Posterior vena cava (tissue), 2 donors: ENCODE measurements at regions not wholly inside any gene's neighbourhood (a gene's known extent, or its start where the extent isn't known, plus 50 kb on each side); places are given as distances from the start of the nearest gene placed in this dataset.
"Not testable (repeated sequence)": the region's sequence is repeated elsewhere in the genome, so short reads cannot be mapped to it uniquely, and the experiment has no call there.

ENCODE experiments used
- DNase-seq: peaks from one replicate; pipeline ENCODE4 v3.0.0-alpha.2; 2020; ENCODE audit warnings: low spot score
- intact Hi-C, 2 donors: fragments of 100-400 bp; cut with DNase I; formaldehyde crosslinking; loops; one replicate each; pipeline versions ENCODE4 v1.14.1 to v1.14.2; 2022 to 2023
- donor health status: DM: yes; HTN: yes; CAD: no.
- donor health status: DM: yes; HTN: yes; CAD: no.

GRCh38 chr10:28881171-28881882 lies 204.0 kb downstream of the BAMBI start:
- no peak for DNase-seq
- intact Hi-C loops: no loop called here

GRCh38 chr10:28883741-28884423 lies 206.6 kb downstream of the BAMBI start:
- intact Hi-C loops: loop anchor here in 1 of 2 donors (2.0 kb wide), 1 partner anchor 243 kb away; no protein-coding TSS in a partner anchor

GRCh38 chr10:28890121-28890950 lies 213.0 kb downstream of the BAMBI start:
- intact Hi-C loops: no loop called here
- DNase-seq: no peak

More at GRCh38 chr10:28883741-28884423, 206.6 kb downstream of the BAMBI start:
- no peak for DNase-seq

GRCh38 chr10:28891058-28891713 lies 213.9 kb downstream of the BAMBI start:
- no peak for DNase-seq
- intact Hi-C loops: no loop called here

GRCh38 chr10:28892818-28893547 lies 215.7 kb downstream of the BAMBI start:
- intact Hi-C loops: no loop called here

GRCh38 chr10:28894146-28894545 lies 216.8 kb downstream of the BAMBI start:
- intact Hi-C loops: no loop called here

More at GRCh38 chr10:28892818-28893547, 215.7 kb downstream of the BAMBI start:
- no peak for DNase-seq

GRCh38 chr10:28895671-28896070 lies 218.3 kb downstream of the BAMBI start:
- intact Hi-C loops, DNase-seq: not testable (repeated sequence)

More at GRCh38 chr10:28894146-28894545, 216.8 kb downstream of the BAMBI start:
- no peak for DNase-seq

GRCh38 chr10:28896791-28897409 lies 219.6 kb downstream of the BAMBI start:
- intact Hi-C loops, DNase-seq: not testable (repeated sequence)

- intact Hi-C loops: no loop called here
- DNase-seq: no peak
Observed at GRCh38 chr10:28897617-28898464, 220.5 kb downstream of the BAMBI start.

- no peak for DNase-seq
- intact Hi-C loops: loop anchor here in 1 of 2 donors (10.0 kb wide), 1 partner anchor 83 kb away; no protein-coding TSS in a partner anchor
Observed at GRCh38 chr10:28902215-28902614, 224.9 kb downstream of the BAMBI start.

GRCh38 chr10:28903063-28903462 lies 225.7 kb downstream of the BAMBI start:
- no peak for DNase-seq
- intact Hi-C loops: loop anchor here in 1 of 2 donors (10.0 kb wide), 1 partner anchor 82 kb away; no protein-coding TSS in a partner anchor

GRCh38 chr10:28903736-28904135 lies 226.4 kb downstream of the BAMBI start:
- no peak for DNase-seq
- intact Hi-C loops: loop anchor here in 1 of 2 donors (10.0 kb wide), 1 partner anchor 81 kb away; no protein-coding TSS in a partner anchor

- intact Hi-C loops: loop anchor here in 1 of 2 donors (10.0 kb wide), 1 partner anchor 79 kb away; no protein-coding TSS in a partner anchor
- no peak for DNase-seq
Observed at GRCh38 chr10:28905371-28905770, 228.1 kb downstream of the BAMBI start.

- intact Hi-C loops: loop anchor here in 1 of 2 donors (10.0 kb wide), 1 partner anchor 79 kb away; no protein-coding TSS in a partner anchor
Observed at GRCh38 chr10:28906011-28906411, 228.7 kb downstream of the BAMBI start.

GRCh38 chr10:28906415-28906814 lies 229.1 kb downstream of the BAMBI start:
- intact Hi-C loops: loop anchor here in 1 of 2 donors (10.0 kb wide), 1 partner anchor 78 kb away; no protein-coding TSS in a partner anchor

More at GRCh38 chr10:28906011-28906411, 228.7 kb downstream of the BAMBI start:
- DNase-seq: no peak

GRCh38 chr10:28906934-28907333 lies 229.6 kb downstream of the BAMBI start:
- no peak for DNase-seq
- intact Hi-C loops: loop anchor here in 1 of 2 donors (10.0 kb wide), 1 partner anchor 78 kb away; no protein-coding TSS in a partner anchor

More at GRCh38 chr10:28906415-28906814, 229.1 kb downstream of the BAMBI start:
- DNase-seq: no peak
